Natural killer cell treated with Interleukin-12 subunit alpha and Interleukin-12 subunit beta and Interleukin-15 and Interleukin-18, amount 100 ng/mL, for 72 hours (primary cell): ENCODE measurements at regions not wholly inside any gene's neighbourhood (a gene's known extent, or its start where the extent isn't known, plus 50 kb on each side); places are given as distances from the start of the nearest gene placed in this dataset.

Source experiments
- ATAC-seq, 2 donors: fragments of 150-1000 bp; cut with Tn5 transposase in 1 of 2; sonication (Bioruptor Pico), chemical (Tn5 transposase) in 1 of 2; 2 replicates each; pipeline ENCODE4 v1.10.0; 2021
- DNase-seq: peaks from one replicate; pipeline ENCODE4 v3.0.0; 2022; ENCODE audit warnings: low spot score
- H3K27ac Mint-ChIP-seq, 2 donors: 1 replicate in 1 of 2; 2 replicates in 1 of 2; pipeline ENCODE4 v1.8.0; 2022; ENCODE audit warnings: mixed read lengths in 2 of 2, mild to moderate bottlenecking in 1 of 2, moderate library complexity in 1 of 2
- H3K27me3 Mint-ChIP-seq, 2 donors: 1 replicate in 1 of 2; 2 replicates in 1 of 2; pipeline ENCODE4 v1.8.0; 2022; ENCODE audit warnings: mixed read lengths in 2 of 2
- H3K36me3 Mint-ChIP-seq: one replicate; pipeline ENCODE4 v1.8.0; 2022; ENCODE audit warnings: mixed read lengths
- H3K4me1 Mint-ChIP-seq, 2 donors: 1 replicate in 1 of 2; 2 replicates in 1 of 2; pipeline ENCODE4 v1.8.0; 2022; ENCODE audit warnings: low read depth in 2 of 2, mixed read lengths in 2 of 2, mild to moderate bottlenecking in 1 of 2
- H3K4me3 Mint-ChIP-seq: one replicate; pipeline ENCODE4 v1.8.0; 2022; ENCODE audit warnings: mixed read lengths
- H3K9me3 Mint-ChIP-seq: 2 replicates; pipeline ENCODE4 v1.8.0; 2022; ENCODE audit warnings: mixed read lengths

DNA sequence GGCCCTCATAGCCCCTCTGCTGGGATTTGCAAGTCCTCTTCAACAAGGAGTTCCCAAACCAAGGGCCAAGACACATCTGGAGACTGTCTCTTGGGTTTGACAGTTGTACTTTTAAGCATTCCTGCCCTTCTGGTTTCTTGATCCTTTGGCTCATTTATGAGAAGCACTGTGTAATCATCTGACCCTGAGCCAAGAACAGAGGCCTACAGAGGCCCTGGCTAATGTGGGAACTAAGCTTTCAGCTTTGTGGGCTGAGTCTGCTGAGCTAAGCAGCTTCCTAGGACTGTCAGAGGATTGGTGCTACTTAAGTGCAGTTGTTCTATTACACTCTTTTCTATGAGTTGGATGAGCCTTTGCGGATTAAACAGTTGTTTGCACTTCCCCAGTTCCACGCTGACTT, 178.3 kb downstream of the KBTBD8 start:
- Mint-ChIP-seq H3K4me3 (no peak overlapping the region), H3K9me3 (peaks cover 6% of the 10 kb centered on the region), H3K27ac (no peak overlapping the region), H3K36me3 (no peaks in the 10 kb centered on the region), H3K4me1 (no peaks in the 10 kb centered on the region), H3K27me3 (no peaks in the 10 kb centered on the region)
- ATAC-seq (no peak), DNase-seq (no peak)

DNA sequence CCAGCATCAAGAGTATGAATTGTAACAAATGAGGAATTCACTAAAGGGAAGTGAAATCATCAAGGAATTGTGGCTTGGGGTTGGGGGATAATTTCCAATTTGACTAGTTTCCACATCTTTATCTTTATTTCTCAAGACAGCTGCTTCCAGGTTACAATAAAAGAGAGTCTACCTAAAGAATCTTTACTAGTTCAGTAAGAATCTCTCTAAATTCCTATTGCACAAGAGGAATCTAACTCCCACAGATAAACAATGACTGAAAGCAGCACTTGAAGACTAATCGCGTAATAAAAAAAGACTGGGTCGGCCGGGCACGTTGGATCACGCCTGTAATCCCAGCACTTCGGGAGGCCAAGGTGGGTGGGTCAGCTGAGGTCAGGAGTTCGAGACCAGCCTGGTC, 194.4 kb downstream of the KBTBD8 start:
- no peak overlapping the region for H3K4me3 Mint-ChIP-seq
- H3K36me3 Mint-ChIP-seq: no peaks in the 10 kb centered on the region
- ATAC-seq (no peak), DNase-seq (no peak)
- no peak overlapping the region for H3K27ac Mint-ChIP-seq
- H3K4me1 Mint-ChIP-seq: no peaks in the 10 kb centered on the region
- H3K9me3 Mint-ChIP-seq: peaks cover 3% of the 10 kb centered on the region
- H3K27me3 Mint-ChIP-seq: peaks cover 0 to 2% of the 10 kb centered on the region in 2 donors

DNA sequence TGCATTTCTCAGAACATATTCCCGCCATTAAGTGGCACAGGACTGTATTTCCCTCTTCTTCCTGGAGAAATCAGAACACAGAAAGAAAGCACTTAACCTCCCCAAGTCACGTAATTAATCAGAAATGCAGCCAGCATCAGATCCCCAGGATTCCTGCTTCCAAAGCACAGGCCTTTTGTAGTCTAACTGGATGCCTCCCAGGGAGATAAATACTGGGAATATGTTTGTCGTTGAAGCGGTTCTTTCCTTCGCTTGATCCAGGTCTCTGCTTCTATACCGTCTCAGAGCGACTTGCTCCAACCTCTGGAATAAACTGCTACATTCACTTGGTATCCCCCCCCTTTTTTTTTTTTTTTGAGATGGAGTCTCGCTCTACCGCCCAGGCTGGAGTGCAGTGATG, 198.6 kb downstream of the KBTBD8 start:
- Mint-ChIP-seq H3K36me3 (no peaks in the 10 kb centered on the region), H3K27ac (no peak overlapping the region), H3K4me1 (no peaks in the 10 kb centered on the region), H3K4me3 (no peak overlapping the region), H3K9me3 (peaks cover 3% of the 10 kb centered on the region), H3K27me3 (peaks cover 0 to 2% of the 10 kb centered on the region in 2 donors)
- no peak for ATAC-seq
- DNase-seq: no peak

DNA sequence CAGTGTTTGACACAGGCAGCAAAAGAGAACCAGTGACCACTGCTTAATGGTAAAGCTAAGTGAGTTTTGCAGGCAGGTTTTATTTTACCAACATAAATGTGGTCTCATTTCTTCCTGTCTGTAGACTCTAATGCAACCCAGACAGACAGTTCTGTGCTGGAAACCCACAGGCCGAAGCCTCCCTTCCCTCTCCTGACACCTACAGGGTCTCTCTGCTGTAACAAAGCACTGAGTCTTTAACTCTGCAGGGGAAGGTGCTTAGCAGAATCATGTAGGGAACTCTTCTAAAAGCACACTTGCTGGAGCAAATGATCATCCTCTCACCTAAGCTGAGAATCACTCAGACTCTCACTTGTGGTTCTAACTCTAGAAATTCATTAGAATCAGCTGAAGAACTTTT, 200.3 kb downstream of the KBTBD8 start:
- no peak overlapping the region for H3K4me3 Mint-ChIP-seq
- H3K4me1 Mint-ChIP-seq: no peaks in the 10 kb centered on the region
- peaks cover 3% of the 10 kb centered on the region for H3K9me3 Mint-ChIP-seq
- no peak for DNase-seq
- no peaks in the 10 kb centered on the region for H3K36me3 Mint-ChIP-seq
- no peak for ATAC-seq
- no peak overlapping the region for H3K27ac Mint-ChIP-seq
- peaks cover 0 to 1% of the 10 kb centered on the region in 2 donors for H3K27me3 Mint-ChIP-seq

DNA sequence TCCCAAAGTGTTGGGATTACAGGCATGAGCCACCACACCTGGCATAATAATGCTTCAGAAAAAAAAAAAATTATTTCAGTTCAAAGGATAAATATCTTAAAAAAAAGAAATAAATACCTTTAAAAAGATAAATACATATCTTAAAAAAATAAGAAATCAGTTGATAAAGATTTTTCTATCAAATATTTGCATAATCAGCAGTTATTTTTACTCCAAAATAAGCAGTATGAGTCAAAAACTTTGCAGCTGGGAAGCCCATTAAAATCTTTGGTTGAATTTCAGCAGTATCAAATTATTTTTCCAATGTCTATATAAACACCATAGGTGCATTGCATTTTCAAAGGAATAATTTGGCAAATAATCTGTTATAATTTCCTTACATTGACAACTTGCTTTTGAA, 202.5 kb downstream of the KBTBD8 start:
- no peak for DNase-seq
- no peak overlapping the region for H3K27ac Mint-ChIP-seq
- no peaks in the 10 kb centered on the region for H3K27me3 Mint-ChIP-seq
- H3K36me3 Mint-ChIP-seq: no peaks in the 10 kb centered on the region
- H3K4me1 Mint-ChIP-seq: no peaks in the 10 kb centered on the region
- peaks cover 3% of the 10 kb centered on the region for H3K9me3 Mint-ChIP-seq
- ATAC-seq: no peak
- H3K4me3 Mint-ChIP-seq: no peak overlapping the region

DNA sequence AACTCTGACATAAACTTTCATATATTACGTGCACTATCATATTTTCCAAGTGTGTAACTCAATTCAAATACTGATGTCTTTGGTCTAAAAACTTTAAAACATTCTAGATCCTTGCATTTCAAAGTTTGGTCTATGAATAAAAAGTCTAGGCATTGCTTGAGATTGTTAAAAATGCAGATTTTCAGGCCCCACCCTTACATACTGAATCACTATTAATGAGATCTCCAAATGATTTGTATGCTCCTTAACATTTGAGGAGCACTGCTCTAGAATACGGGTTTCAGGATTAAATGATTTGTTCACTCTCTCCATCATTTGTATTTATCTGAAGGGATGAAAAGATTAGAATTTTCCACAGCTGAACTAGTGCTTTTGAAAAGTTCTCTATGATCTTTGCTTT, 202.9 kb downstream of the KBTBD8 start:
- Mint-ChIP-seq H3K36me3 (no peaks in the 10 kb centered on the region), H3K27ac (no peak overlapping the region), H3K4me3 (no peak overlapping the region), H3K4me1 (no peaks in the 10 kb centered on the region), H3K9me3 (peaks cover 3% of the 10 kb centered on the region), H3K27me3 (no peaks in the 10 kb centered on the region)
- ATAC-seq (no peak), DNase-seq (no peak)

DNA sequence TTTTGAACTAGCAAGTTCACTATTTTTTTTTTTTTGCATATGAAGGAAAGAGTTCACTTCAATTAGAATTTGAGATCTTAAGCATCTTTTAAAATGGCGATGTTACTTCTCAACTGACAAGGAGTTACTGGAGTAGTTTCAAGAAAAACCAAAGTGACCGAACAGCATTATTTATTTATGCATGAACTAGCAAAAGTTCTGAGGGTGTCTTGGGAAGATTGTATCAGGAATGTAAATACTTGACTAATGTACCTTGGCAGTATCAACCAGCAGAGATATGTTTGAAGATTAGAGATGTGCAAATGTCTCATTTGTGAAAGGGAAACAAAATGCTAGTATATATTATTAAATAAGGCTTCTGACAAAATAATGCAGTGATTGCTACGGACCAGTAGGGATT, 203.9 kb downstream of the KBTBD8 start:
- DNase-seq (no peak), ATAC-seq (no peak)
- no peak overlapping the region for H3K4me3 Mint-ChIP-seq
- peaks cover 0 to 2% of the 10 kb centered on the region in 2 donors for H3K27me3 Mint-ChIP-seq
- no peaks in the 10 kb centered on the region for H3K36me3 Mint-ChIP-seq
- no peaks in the 10 kb centered on the region for H3K4me1 Mint-ChIP-seq
- peaks cover 3% of the 10 kb centered on the region for H3K9me3 Mint-ChIP-seq
- no peak overlapping the region for H3K27ac Mint-ChIP-seq

DNA sequence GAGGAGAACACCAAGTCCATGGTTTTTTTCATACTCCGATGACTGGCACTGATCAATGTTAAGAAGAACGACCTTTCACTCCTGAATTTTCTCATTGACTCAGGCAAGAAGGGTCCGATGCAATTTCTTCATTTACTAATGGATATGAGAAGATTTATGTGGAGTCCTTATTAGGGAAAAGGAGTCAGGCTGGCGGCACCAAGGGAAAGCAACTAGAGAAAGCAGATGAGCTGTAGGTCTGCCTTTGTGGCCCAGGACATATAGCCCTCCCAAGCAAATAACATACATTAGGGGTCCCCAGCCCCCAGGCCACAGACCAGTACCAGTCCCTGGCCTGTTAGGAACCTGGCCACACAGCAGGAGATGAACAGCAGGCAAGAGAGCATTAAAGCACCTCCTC, 206.8 kb downstream of the KBTBD8 start:
- H3K9me3 Mint-ChIP-seq: peaks cover 3% of the 10 kb centered on the region

DNA sequence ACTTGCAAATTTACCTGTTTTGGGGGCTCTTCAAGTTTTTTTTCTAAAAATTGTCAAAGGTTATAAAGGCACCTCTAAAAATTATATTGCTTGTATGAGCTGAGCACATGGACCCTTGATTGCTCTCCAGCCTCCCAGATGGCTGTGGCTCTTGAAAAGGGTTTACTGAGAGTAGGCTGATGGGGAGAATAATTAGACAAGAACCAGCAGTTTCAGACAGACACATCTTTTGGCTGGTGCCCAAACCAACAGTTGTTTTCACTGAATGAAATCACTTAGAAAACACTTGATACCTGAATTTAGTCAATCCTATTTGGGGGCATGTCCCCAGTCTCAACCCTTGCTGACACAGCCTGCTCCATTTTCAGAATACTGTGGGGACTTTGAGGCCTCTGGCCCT, 217.6 kb downstream of the KBTBD8 start:
- Mint-ChIP-seq H3K4me3 (no peak overlapping the region), H3K4me1 (no peaks in the 10 kb centered on the region), H3K27me3 (no peaks in the 10 kb centered on the region), H3K27ac (no peak overlapping the region), H3K9me3 (peaks cover 3% of the 10 kb centered on the region), H3K36me3 (no peaks in the 10 kb centered on the region)
- DNase-seq (no peak), ATAC-seq (no peak)

More for the DNA sequence above, 206.8 kb downstream of the KBTBD8 start:
- no peak overlapping the region for H3K27ac Mint-ChIP-seq
- no peaks in the 10 kb centered on the region for H3K36me3 Mint-ChIP-seq
- ATAC-seq: no peak
- peaks cover 0 to 7% of the 10 kb centered on the region in 2 donors for H3K27me3 Mint-ChIP-seq
- no peak for DNase-seq
- H3K4me3 Mint-ChIP-seq: no peak overlapping the region
- H3K4me1 Mint-ChIP-seq: no peaks in the 10 kb centered on the region

DNA sequence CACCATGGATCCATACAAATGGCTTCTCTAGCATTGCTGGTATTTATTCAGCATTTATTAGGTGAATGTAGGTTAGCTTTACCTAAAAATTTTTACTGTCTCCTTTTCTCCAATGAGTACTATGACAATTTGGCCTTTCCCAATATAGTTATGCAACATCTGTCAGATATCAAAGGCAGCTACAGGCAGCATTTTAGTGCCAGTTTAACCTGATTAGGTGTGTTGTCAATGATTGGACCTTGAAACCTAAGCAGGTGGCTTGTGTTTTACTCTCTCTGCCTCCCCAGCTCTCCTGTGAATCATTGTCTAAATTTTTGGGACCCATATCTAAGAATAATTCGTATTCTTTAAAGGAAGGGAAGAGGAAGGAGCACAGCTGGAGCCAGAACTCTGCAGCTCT, 228.9 kb downstream of the KBTBD8 start:
- no peaks in the 10 kb centered on the region for H3K36me3 Mint-ChIP-seq
- H3K27ac Mint-ChIP-seq: no peak overlapping the region
- ATAC-seq (no peak), DNase-seq (no peak)
- H3K4me3 Mint-ChIP-seq: no peak overlapping the region
- H3K9me3 Mint-ChIP-seq: peaks cover 5% of the 10 kb centered on the region
- H3K4me1 Mint-ChIP-seq: no peaks in the 10 kb centered on the region
- H3K27me3 Mint-ChIP-seq: no peaks in the 10 kb centered on the region

DNA sequence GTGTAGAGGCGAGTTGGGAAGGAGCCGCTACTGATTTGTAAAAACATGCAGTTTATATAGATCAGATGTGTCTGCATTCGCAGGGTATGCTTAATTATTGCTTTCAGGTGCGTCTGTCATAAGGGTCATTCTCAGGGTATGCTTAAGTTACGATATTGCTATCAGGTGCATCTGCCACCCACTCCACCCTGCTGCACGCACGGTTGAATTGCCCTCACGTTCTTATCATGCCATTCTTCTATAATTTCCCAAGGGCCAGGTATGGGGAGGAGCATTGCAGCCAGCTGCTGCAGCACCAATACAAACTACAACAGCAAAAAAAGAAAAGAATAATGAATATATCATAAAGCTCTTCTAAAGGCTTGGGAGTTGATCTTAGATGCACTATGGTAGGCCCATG, 230.0 kb downstream of the KBTBD8 start:
- no peak overlapping the region for H3K27ac Mint-ChIP-seq
- H3K9me3 Mint-ChIP-seq: peaks cover 5% of the 10 kb centered on the region
- H3K4me3 Mint-ChIP-seq: no peak overlapping the region

DNA sequence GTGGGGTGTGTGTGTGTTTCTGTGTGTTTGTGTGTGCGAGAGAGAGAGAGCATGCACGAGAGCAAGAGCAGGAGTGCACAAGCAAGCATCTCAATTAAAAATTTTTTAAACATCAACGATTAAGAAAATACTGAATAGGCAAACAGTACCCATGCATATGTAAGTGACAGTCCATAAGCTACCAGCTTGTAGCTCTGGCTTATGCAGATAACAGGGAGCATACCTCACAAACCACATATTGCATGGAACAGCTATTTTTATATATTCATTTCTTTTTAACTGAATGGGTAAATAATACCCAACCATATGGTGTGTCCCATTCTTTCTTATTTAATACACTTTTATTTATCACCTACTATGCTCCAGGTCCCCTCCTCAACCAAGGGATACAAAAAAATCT, 234.5 kb downstream of the KBTBD8 start:
- ATAC-seq (no peak), DNase-seq (no peak)
- no peak overlapping the region for H3K4me3 Mint-ChIP-seq
- H3K4me1 Mint-ChIP-seq: no peaks in the 10 kb centered on the region
- no peaks in the 10 kb centered on the region for H3K36me3 Mint-ChIP-seq
- no peaks in the 10 kb centered on the region for H3K9me3 Mint-ChIP-seq
- no peaks in the 10 kb centered on the region for H3K27me3 Mint-ChIP-seq
- H3K27ac Mint-ChIP-seq: no peak overlapping the region

More for the DNA sequence above, 230.0 kb downstream of the KBTBD8 start:
- no peaks in the 10 kb centered on the region for H3K4me1 Mint-ChIP-seq
- ATAC-seq (no peak), DNase-seq (no peak)
- H3K36me3 Mint-ChIP-seq: no peaks in the 10 kb centered on the region
- H3K27me3 Mint-ChIP-seq: no peaks in the 10 kb centered on the region

DNA sequence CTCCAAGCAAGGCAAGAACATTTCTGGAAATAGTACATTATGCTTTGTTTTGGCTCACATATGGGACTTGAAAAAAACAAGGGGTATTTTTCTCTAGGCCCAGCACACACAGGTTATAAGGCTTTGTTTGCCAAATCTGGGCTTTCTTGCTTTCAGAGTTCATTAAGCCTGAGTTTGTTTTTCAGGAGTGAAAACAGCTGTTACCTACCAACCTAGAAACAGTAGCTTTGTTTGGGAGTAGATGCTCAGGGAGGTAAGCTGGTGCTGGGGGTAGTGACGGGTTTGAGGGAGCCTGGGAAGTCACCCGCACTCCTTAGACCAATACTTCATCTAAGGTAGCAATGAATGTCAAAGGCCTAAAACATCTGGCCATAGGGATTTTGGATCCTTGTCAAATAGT, 241.2 kb downstream of the KBTBD8 start:
- Mint-ChIP-seq H3K9me3 (no peaks in the 10 kb centered on the region), H3K27ac (no peak overlapping the region), H3K27me3 (no peaks in the 10 kb centered on the region), H3K4me1 (no peaks in the 10 kb centered on the region), H3K4me3 (no peak overlapping the region), H3K36me3 (no peaks in the 10 kb centered on the region)
- ATAC-seq (no peak), DNase-seq (no peak)

DNA sequence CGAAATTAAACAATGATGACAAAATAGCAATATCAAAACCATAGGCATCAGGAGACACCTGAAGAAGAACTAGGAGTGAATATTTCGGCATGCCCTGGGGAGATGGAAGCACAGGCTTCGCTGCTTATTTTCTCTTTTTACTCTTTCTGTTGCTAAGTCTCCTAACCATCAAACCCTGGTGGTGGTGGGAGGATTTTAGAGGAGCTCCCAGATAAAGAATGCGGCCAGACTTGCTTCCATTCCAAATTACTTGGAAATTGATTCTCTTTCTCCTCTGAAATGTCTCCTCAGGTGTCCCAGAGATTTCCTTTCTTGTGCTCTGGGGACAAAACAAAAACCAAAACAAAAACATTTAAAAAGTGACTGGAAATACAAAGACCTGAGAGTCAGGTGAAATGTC, 243.0 kb downstream of the KBTBD8 start:
- no peak overlapping the region for H3K4me3 Mint-ChIP-seq
- H3K27ac Mint-ChIP-seq: no peak overlapping the region
- H3K27me3 Mint-ChIP-seq: no peaks in the 10 kb centered on the region
- no peaks in the 10 kb centered on the region for H3K4me1 Mint-ChIP-seq
- no peaks in the 10 kb centered on the region for H3K36me3 Mint-ChIP-seq
- H3K9me3 Mint-ChIP-seq: peaks cover 5% of the 10 kb centered on the region
- no peak for DNase-seq
- ATAC-seq: no peak

DNA sequence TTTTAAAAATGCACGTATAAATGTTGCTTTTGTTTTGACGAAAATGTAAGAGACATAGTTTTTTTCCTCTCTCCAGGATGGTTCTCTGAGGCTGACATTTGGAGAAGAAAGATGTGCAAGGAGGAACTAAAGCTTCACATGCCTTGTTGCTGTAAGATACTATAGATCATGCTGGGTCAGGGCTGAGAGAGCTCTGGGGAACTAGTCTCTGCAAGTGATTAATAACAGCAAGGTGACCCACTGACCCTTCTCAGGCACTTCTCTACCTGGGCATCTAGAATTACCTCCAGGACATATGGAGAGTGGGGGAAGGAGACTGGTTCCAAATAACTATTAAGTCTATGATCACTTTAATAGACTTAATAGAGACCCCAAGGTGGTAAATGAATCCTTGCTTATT, 246.0 kb downstream of the KBTBD8 start:
- Mint-ChIP-seq H3K36me3 (no peaks in the 10 kb centered on the region), H3K9me3 (peaks cover 10% of the 10 kb centered on the region), H3K4me3 (no peak overlapping the region), H3K27me3 (no peaks in the 10 kb centered on the region), H3K4me1 (no peaks in the 10 kb centered on the region), H3K27ac (no peak overlapping the region)
- no peak for DNase-seq
- no peak for ATAC-seq
